HepG2 (cell line): ENCODE measurements at regions not wholly inside any gene's neighbourhood (a gene's known extent, or its start where the extent isn't known, plus 50 kb on each side); places are given as distances from the start of the nearest gene placed in this dataset.
A peak's percentile ranks its signal among the peaks of the same experiment; 100 is the strongest.

ENCODE experiments used
- FUBP1 ChIP-seq: sonication (generic); formaldehyde crosslinking; IDR thresholded peaks from 2 replicates; pipeline ENCODE4 v1.5.1; 2020; ENCODE audit warnings: missing genetic modification reagents, mild to moderate bottlenecking, borderline replicate concordance
- HDAC2 ChIP-seq: sonication (generic); formaldehyde crosslinking; IDR thresholded peaks from 2 replicates; pipeline ENCODE4 v1.4.0; 2020; ENCODE audit warnings: missing genetic modification reagents
- HMGXB4 ChIP-seq, 2 experiments: sonication (generic) in 1 of 2; formaldehyde crosslinking in 1 of 2; IDR thresholded peaks; 2 replicates each; pipeline versions ENCODE4 v1.4.0 to v1.6.1; 2018 to 2020; ENCODE audit warnings: missing genetic modification reagents in 2 of 2, borderline replicate concordance in 1 of 2, low read depth in 1 of 2, mild to moderate bottlenecking in 1 of 2, missing biosample characterization in 1 of 2
- IRF2 ChIP-seq: IDR thresholded peaks from 2 replicates; pipeline ENCODE4 v1.6.1; 2018; ENCODE audit warnings: missing genetic modification reagents, missing compliant biosample characterization
- MAZ ChIP-seq, 2 experiments: sonication (generic) in 1 of 2; formaldehyde crosslinking in 1 of 2; IDR thresholded peaks; 2 replicates each; pipeline versions ENCODE4 v1.5.0 to v1.6.1; 2012 to 2020; ENCODE audit warnings: low read depth in 2 of 2, mild to moderate bottlenecking in 2 of 2, borderline replicate concordance in 1 of 2, improper control_type of control experiment in 1 of 2, low read length in 1 of 2, missing genetic modification reagents in 1 of 2, moderate library complexity in 1 of 2
- NCOA2 ChIP-seq: sonication (generic); formaldehyde crosslinking; IDR thresholded peaks from 2 replicates; pipeline ENCODE4 v1.8.0; 2022; ENCODE audit warnings: inconsistent platforms
- PAWR ChIP-seq: sonication (generic); formaldehyde crosslinking; IDR thresholded peaks from 2 replicates; pipeline ENCODE4 v1.4.0; 2020; ENCODE audit warnings: missing genetic modification reagents, mild to moderate bottlenecking, borderline replicate concordance
- SALL1 ChIP-seq: sonication (generic); formaldehyde crosslinking; IDR thresholded peaks from 2 replicates; pipeline ENCODE4 v1.8.0; 2022; ENCODE audit warnings: mild to moderate bottlenecking, missing genetic modification reagents
- SP140L ChIP-seq: sonication (generic); formaldehyde crosslinking; IDR thresholded peaks from 2 replicates; pipeline ENCODE4 v1.4.0; 2020; ENCODE audit warnings: missing genetic modification reagents, borderline replicate concordance
- TAF15 ChIP-seq: fragments of 200-400 bp; formaldehyde crosslinking; IDR thresholded peaks from one replicate; pipeline ENCODE4 v1.6.1; 2018; ENCODE audit warnings: mild to moderate bottlenecking, low read depth, low read length; ENCODE audit not compliant: poor library complexity, severe bottlenecking
- XRCC5 ChIP-seq: fragments of 200-400 bp; formaldehyde crosslinking; optimal IDR thresholded peaks from 2 replicates; pipeline ENCODE3; 2017; ENCODE audit warnings: mild to moderate bottlenecking, low read length
- ZBED4 ChIP-seq: sonication (generic); formaldehyde crosslinking; IDR thresholded peaks from 2 replicates; pipeline ENCODE4 v1.4.0; 2020; ENCODE audit warnings: missing genetic modification reagents, borderline replicate concordance
- ZFP36L1 ChIP-seq: sonication (generic); formaldehyde crosslinking; IDR thresholded peaks from 2 replicates; pipeline ENCODE4 v1.8.0; 2022; ENCODE audit warnings: mild to moderate bottlenecking, missing genetic modification reagents, moderate library complexity
- ZMAT3 ChIP-seq: sonication (generic); formaldehyde crosslinking; conservative IDR thresholded peaks from 2 replicates; pipeline ENCODE4 v1.7.0; 2021; ENCODE audit warnings: missing genetic modification reagents
- ZNF546 ChIP-seq: sonication (generic); formaldehyde crosslinking; conservative IDR thresholded peaks from 2 replicates; pipeline ENCODE4 v1.8.1; 2023; ENCODE audit warnings: mild to moderate bottlenecking, missing genetic modification reagents
- ZNF644 ChIP-seq: IDR thresholded peaks from 2 replicates; pipeline ENCODE4 v1.6.1; 2016; ENCODE audit warnings: low read depth
- TF ChIP-seq, protein P1 (sequence below): sonication (generic); formaldehyde crosslinking; IDR thresholded peaks from 2 replicates; pipeline ENCODE4 v1.5.1; 2020; ENCODE audit warnings: mild to moderate bottlenecking, moderate library complexity, missing genetic modification reagents
- TF ChIP-seq, protein P2 (sequence below): sonication (generic); formaldehyde crosslinking; IDR thresholded peaks from 2 replicates; pipeline ENCODE4 v1.4.0; 2020; ENCODE audit warnings: missing genetic modification reagents, low read depth, mild to moderate bottlenecking, borderline replicate concordance

- TF ChIP-seq HMGXB4 (CRISPR knock-in tag; IDR thresholded peaks at IDR 0.05; ENCODE audit: borderline replicate concordance in 1 of 2, low read depth in 1 of 2) (peak in 1 of 2 experiments; percentile 7; a peak in 1 of 4 replicates), IRF2 (peak; percentile 57), FUBP1 (CRISPR knock-in tag) (no peak), PAWR (CRISPR knock-in tag) (0 out of 2 replicates have a peak, but pooled peaks have one; percentile 32), SP140L (CRISPR knock-in tag) (no peak), ZBED4 (CRISPR knock-in tag) (no peak), ZMAT3 (0 out of 2 replicates have a peak, but pooled peaks have one; percentile 69), MAZ (IDR thresholded peaks at IDR 0.05; ENCODE audit: borderline replicate concordance, low read depth, low read length) (no peak), MAZ (CRISPR knock-in tag; IDR thresholded peaks at IDR 0.05; ENCODE audit: low read depth) (0 out of 2 replicates have a peak, but pooled peaks have one; percentile 3), HDAC2 (CRISPR knock-in tag) (peak; percentile 55; the same call in 1 of the 2 replicates), ZFP36L1 (CRISPR knock-in tag) (no peak), XRCC5 (peak; percentile 71), NCOA2 (CRISPR knock-in tag) (no peak; the same call in 1 of the 2 replicates), TAF15 (no peak), SALL1 (0 out of 2 replicates have a peak, but pooled peaks have one; percentile 41), ZNF546 (CRISPR knock-in tag) (no peak), ZNF644 (CRISPR knock-in tag) (no peak)
- TF ChIP-seq, protein P1, sequence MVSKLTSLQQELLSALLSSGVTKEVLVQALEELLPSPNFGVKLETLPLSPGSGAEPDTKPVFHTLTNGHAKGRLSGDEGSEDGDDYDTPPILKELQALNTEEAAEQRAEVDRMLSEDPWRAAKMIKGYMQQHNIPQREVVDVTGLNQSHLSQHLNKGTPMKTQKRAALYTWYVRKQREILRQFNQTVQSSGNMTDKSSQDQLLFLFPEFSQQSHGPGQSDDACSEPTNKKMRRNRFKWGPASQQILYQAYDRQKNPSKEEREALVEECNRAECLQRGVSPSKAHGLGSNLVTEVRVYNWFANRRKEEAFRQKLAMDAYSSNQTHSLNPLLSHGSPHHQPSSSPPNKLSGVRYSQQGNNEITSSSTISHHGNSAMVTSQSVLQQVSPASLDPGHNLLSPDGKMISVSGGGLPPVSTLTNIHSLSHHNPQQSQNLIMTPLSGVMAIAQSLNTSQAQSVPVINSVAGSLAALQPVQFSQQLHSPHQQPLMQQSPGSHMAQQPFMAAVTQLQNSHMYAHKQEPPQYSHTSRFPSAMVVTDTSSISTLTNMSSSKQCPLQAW = peak; percentile 19; the same call in 1 of the 2 replicates
- TF ChIP-seq, protein P2, sequence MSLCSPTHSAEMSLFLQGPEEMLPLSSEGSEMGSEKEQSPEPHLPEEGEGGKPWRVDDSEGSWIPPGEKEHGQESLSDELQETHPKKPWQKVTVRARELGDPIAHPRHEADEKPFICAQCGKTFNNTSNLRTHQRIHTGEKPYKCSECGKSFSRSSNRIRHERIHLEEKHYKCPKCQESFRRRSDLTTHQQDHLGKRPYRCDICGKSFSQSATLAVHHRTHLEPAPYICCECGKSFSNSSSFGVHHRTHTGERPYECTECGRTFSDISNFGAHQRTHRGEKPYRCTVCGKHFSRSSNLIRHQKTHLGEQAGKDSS (CRISPR knock-in tag) = 0 out of 2 replicates have a peak, but pooled peaks have one; percentile 5
These were observed 92.1 kb downstream of the CEBPB start (continued) for GRCh38 chr20:50282592-50283241.
